Endothelial cell of umbilical vein (primary cell): ENCODE measurements at regions not wholly inside any gene's neighbourhood (a gene's known extent, or its start where the extent isn't known, plus 50 kb on each side); places are given as distances from the start of the nearest gene placed in this dataset.

Source experiments
- BruUV-seq: library from RNA; stranded (reverse); fragments of 400-500 nt; replicated peaks from 2 replicates; lab custom pipeline; 2021; lab: Mats Ljungman, UMichigan
- CTCF ChIA-PET: fragments of 300-600, 350-600 bp; sonication (Branson Sonifier 250); formaldehyde crosslinking; loops from one replicate; lab custom pipeline; 2021; ENCODE audit warnings: antibody characterized with exemption, inconsistent platforms; lab: Charles Lee
- POLR2A ChIA-PET: fragments of 300-600, 350-600 bp; sonication (Branson Sonifier 250); formaldehyde crosslinking; loops from one replicate; lab custom pipeline; 2021; ENCODE audit warnings: antibody characterized with exemption, inconsistent platforms; lab: Charles Lee
- DNase-seq: peaks from one replicate; pipeline ENCODE4 v3.0.0-alpha.2; 2011; ENCODE audit warnings: low read depth, low spot score
- FAIRE-seq: peaks from 2 replicates; lab custom pipeline; 2011; peaks lifted over from hg19 to GRCh38; lab: Jason Lieb, UNC
- H2AFZ ChIP-seq: 2 replicates; pipeline ENCODE4 v1.6.0; 2012; ENCODE audit warnings: low read depth, low read length, control low read depth, inconsistent platforms
- H3K27ac ChIP-seq: 2 replicates; pipeline ENCODE4 v1.5.1; 2011; ENCODE audit warnings: low read depth, mild to moderate bottlenecking, control low read depth, low read length, moderate library complexity; ENCODE audit not compliant: insufficient read depth
- H3K27me3 ChIP-seq, 2 experiments: 2 replicates each; pipeline versions ENCODE4 v1.6.0 to v1.6.1; 2011; ENCODE audit warnings: low read length in 2 of 2, mixed read lengths in 1 of 2; ENCODE audit not compliant: control insufficient read depth in 2 of 2, insufficient read depth in 2 of 2
- H3K36me3 ChIP-seq, 2 experiments: 2 replicates in 1 of 2; 3 replicates in 1 of 2; pipeline ENCODE4 v1.5.1; 2011; ENCODE audit warnings: low read length in 2 of 2, mild to moderate bottlenecking in 1 of 2, moderate library complexity in 1 of 2; ENCODE audit not compliant: control insufficient read depth in 2 of 2, insufficient read depth in 2 of 2; ENCODE audit errors: extremely low read depth in 1 of 2
- H3K4me1 ChIP-seq: 3 replicates; pipeline ENCODE4 v1.5.1; 2011; ENCODE audit warnings: mild to moderate bottlenecking, low read length; ENCODE audit not compliant: control insufficient read depth, insufficient read depth; ENCODE audit errors: extremely low read depth
- H3K4me2 ChIP-seq: 2 replicates; pipeline ENCODE4 v1.6.1; 2011; ENCODE audit warnings: low read length, control low read depth, mixed read lengths; ENCODE audit not compliant: insufficient read depth
- H3K4me3 ChIP-seq, 3 experiments: fragments of 200-600 bp in 1 of 3; sonication (generic), shearing (Covaris generic) in 1 of 3; replicated peaks in 1 of 3; 2 replicates each; pipeline ENCODE4 v1.5.1; 2011 to 2016; ENCODE audit warnings: control low read depth in 3 of 3, low read length in 3 of 3, mild to moderate bottlenecking in 2 of 3, inconsistent platforms in 1 of 3, low read depth in 1 of 3, moderate library complexity in 1 of 3; ENCODE audit not compliant: insufficient read depth in 1 of 3
- H3K79me2 ChIP-seq: 2 replicates; pipeline ENCODE4 v1.6.0; 2012; ENCODE audit warnings: low read length, inconsistent platforms; ENCODE audit not compliant: control insufficient read depth, insufficient read depth
- H3K9ac ChIP-seq: replicated peaks from 2 replicates; pipeline ENCODE3; 2011; ENCODE audit warnings: low read length, control low read depth; ENCODE audit not compliant: insufficient read depth; ENCODE audit errors: extremely low read depth
- H3K9me1 ChIP-seq: replicated peaks from 3 replicates; pipeline ENCODE4 v1.6.0; 2011; ENCODE audit warnings: mild to moderate bottlenecking, low read length; ENCODE audit not compliant: control insufficient read depth, insufficient read depth; ENCODE audit errors: extremely low read depth
- H3K9me3 ChIP-seq: replicated peaks from 2 replicates; pipeline ENCODE4 v1.5.1; 2012; ENCODE audit warnings: low read length, inconsistent platforms; ENCODE audit not compliant: control insufficient read depth, insufficient read depth
- H4K20me1 ChIP-seq: replicated peaks from 2 replicates; pipeline ENCODE3; 2011; ENCODE audit warnings: mild to moderate bottlenecking, low read length; ENCODE audit not compliant: control insufficient read depth, insufficient read depth; ENCODE audit errors: extremely low read depth
- CTCF ChIP-seq, 2 donors: IDR thresholded peaks; 1 replicate in 1 of 2; 2 replicates in 1 of 2; pipeline ENCODE4 v1.5.1; 2011; ENCODE audit warnings: low read length in 2 of 2, mild to moderate bottlenecking in 2 of 2, moderate library complexity in 2 of 2, control low read depth in 1 of 2, inconsistent platforms in 1 of 2, low read depth in 1 of 2; ENCODE audit not compliant: insufficient read depth in 1 of 2; ENCODE audit errors: extremely low read depth in 1 of 2
- EZH2 ChIP-seq: IDR thresholded peaks from 2 replicates; pipeline ENCODE4 v1.6.1; 2012; ENCODE audit warnings: borderline replicate concordance, low read depth, mild to moderate bottlenecking, moderate library complexity, low read length, inconsistent platforms; ENCODE audit not compliant: severe bottlenecking
- MAX ChIP-seq: IDR thresholded peaks from 2 replicates; pipeline ENCODE4 v1.6.1; 2011; ENCODE audit not compliant: insufficient read depth, insufficient read length
- MYC ChIP-seq: IDR thresholded peaks from one replicate; pipeline ENCODE4 v1.6.1; 2011; ENCODE audit warnings: mild to moderate bottlenecking, low read depth, low read length
- POLR2A ChIP-seq: IDR thresholded peaks from 2 replicates; pipeline ENCODE4 v1.6.1; 2012; ENCODE audit warnings: low read depth, mild to moderate bottlenecking, control low read depth, low read length
- POLR2AphosphoS5 ChIP-seq: IDR thresholded peaks from 2 replicates; pipeline ENCODE4 v1.6.1; 2012; ENCODE audit warnings: low read depth, mild to moderate bottlenecking, control low read depth, low read length, moderate library complexity; ENCODE audit not compliant: insufficient read depth
- dilution Hi-C: fragments of 300-500 bp; cut with MboI; formaldehyde crosslinking; loops from one replicate; pipeline ENCODE4 v1.15.0; 2019; ENCODE audit warnings: low sequenced_read_pairs; ENCODE audit not compliant: extremely low pct_ligation_motif_present
- intact Hi-C: fragments of 100-400 bp; cut with micrococcal nuclease; formaldehyde crosslinking; loops from one replicate; pipeline ENCODE4 v1.10.0; 2022

- Histone ChIP-seq H3K9me1 (no peaks in the 10 kb centered on the region), H3K36me3 (no peaks in the 10 kb centered on the region), H2AFZ (no peak overlapping the region), H3K4me2 (no peak overlapping the region), H3K27ac (no peak overlapping the region), H3K4me3 (no peak overlapping the region), H3K79me2 (no peaks in the 10 kb centered on the region), H3K4me1 (no peaks in the 10 kb centered on the region), H3K9ac (no peak overlapping the region), H3K27me3 (peaks cover 5 to 37% of the 10 kb centered on the region in 2 experiments), H3K9me3 (no peaks in the 10 kb centered on the region), H4K20me1 (no peaks in the 10 kb centered on the region)
- CTCF ChIA-PET: interaction anchor here (0.6 to 6.6 kb wide), 11 partner anchors 11 to 241 kb away, joined by 3 to 162 read pairs (median 6); no protein-coding TSS in a partner anchor
- FAIRE-seq (no peak), DNase-seq (no peak)
- no TSS peak for BruUV-seq
- dilution Hi-C loops (no loop called here), intact Hi-C loops (loop anchor here (1.0 to 5.0 kb wide), 5 partner anchors 29 to 242 kb away; no protein-coding TSS in a partner anchor)
- POLR2A ChIA-PET: no interaction called here
- TF ChIP-seq MAX (no peak), MYC (no peak), POLR2A (no peak), POLR2AphosphoS5 (no peak)
These were observed 67.3 kb upstream of the CCDC167 start for GRCh38 chr6:37566950-37567349.

- peak; percentile 72 for FAIRE-seq
- H3K27ac ChIP-seq: no peak overlapping the region
- no peaks in the 10 kb centered on the region for H3K4me1 ChIP-seq
- dilution Hi-C loops: no loop called here
- TF ChIP-seq POLR2A (no peak), EZH2 (peak; percentile 61), CTCF (IDR thresholded peaks at IDR 0.05; ENCODE audit: extremely low read depth in 1 of 2, insufficient read depth in 1 of 2, low read depth in 1 of 2, low read length in 2 of 2) (peak; percentile 88 to 96)
- DNase-seq: peak; percentile 59
- ChIA-PET CTCF (interaction anchor here (0.7 to 6.6 kb wide), 49 partner anchors 9 to 1005 kb away, joined by 3 to 162 read pairs (median 4); partner anchors contain the start of genes CCDC167 and CMTR1), POLR2A (no interaction called here)
- H3K9me3 ChIP-seq: no peaks in the 10 kb centered on the region
- intact Hi-C loops: loop anchor here (1.0 to 5.0 kb wide), 5 partner anchors 28 to 241 kb away; no protein-coding TSS in a partner anchor
- H3K9me1 ChIP-seq: no peaks in the 10 kb centered on the region
- no peaks in the 10 kb centered on the region for H3K36me3 ChIP-seq
- H3K4me3 ChIP-seq: peak overlapping the region in 2 of 3 experiments; percentile 14 to 26
- no peaks in the 10 kb centered on the region for H4K20me1 ChIP-seq
- peak overlapping the region; percentile 77 for H2AFZ ChIP-seq
- no TSS peak for BruUV-seq
- no peak overlapping the region for H3K9ac ChIP-seq
- no peaks in the 10 kb centered on the region for H3K79me2 ChIP-seq
- peak overlapping the region; percentile 71 for H3K4me2 ChIP-seq
- H3K27me3 ChIP-seq: peaks cover 7 to 34% of the 10 kb centered on the region in 2 experiments
These were observed 66.6 kb upstream of the CCDC167 start for GRCh38 chr6:37566111-37566949.
